ENCODE measurements at regions not wholly inside any gene's neighbourhood (a gene's known extent, or its start where the extent isn't known, plus 50 kb on each side); places are given as distances from the start of the nearest gene placed in this dataset.

GRCh38 chr5:116731432-116731831, 156.8 kb upstream of the SEMA6A start:
- TF ChIP-seq EZH2phosphoT487 (IDR thresholded peaks at IDR 0.05; ENCODE audit: borderline replicate concordance, low read depth, low read length), result no peak
- TF ChIP-seq CTCF (conservative IDR thresholded peaks at IDR 0.05; ENCODE audit: low read length), result no peak
